T-cell (primary cell): ENCODE measurements at regions not wholly inside any gene's neighbourhood (a gene's known extent, or its start where the extent isn't known, plus 50 kb on each side); places are given as distances from the start of the nearest gene placed in this dataset.

Experiments
- ATAC-seq, 4 experiments: fragments of 200-7000 bp in 3 of 4; fragments of 150-1000 bp in 1 of 4; cut with Tn5 transposase; replicated peaks in 1 of 4; 1 replicate in 3 of 4; 2 replicates in 1 of 4; pipeline ENCODE4 v1.10.0; 2021; ENCODE audit warnings: moderate library complexity in 3 of 4, mild to moderate bottlenecking in 2 of 4, moderate number of reproducible peaks in 1 of 4
- CTCF ChIA-PET, 2 donors: fragments of 300-600 bp; sonication (Branson Sonifier 250); formaldehyde crosslinking; loops; one replicate each; lab custom pipeline; 2022; ENCODE audit warnings: antibody characterized with exemption in 2 of 2; lab: Charles Lee
- POLR2A ChIA-PET, 2 donors: fragments of 300-600 bp; sonication (Branson Sonifier 250); formaldehyde crosslinking; loops; one replicate each; lab custom pipeline; 2022; ENCODE audit warnings: antibody characterized with exemption in 2 of 2; lab: Charles Lee
- DNase-seq, 35 experiments: peaks; one replicate each; pipeline versions ENCODE4 v3.0.0 to v3.0.0-alpha.2; 2013 to 2023
- H3K27ac ChIP-seq: one replicate; pipeline ENCODE4 v1.5.1; 2013; ENCODE audit warnings: low read length
- H3K27me3 ChIP-seq, 2 experiments: replicated peaks in 1 of 2; 1 replicate in 1 of 2; 2 replicates in 1 of 2; pipeline versions ENCODE4 v1.6.1 to v1.7.0; 2013; ENCODE audit warnings: low read length in 1 of 2, mixed read lengths in 1 of 2; ENCODE audit not compliant: control insufficient read depth in 2 of 2, insufficient read depth in 2 of 2; ENCODE audit errors: extremely low read depth in 1 of 2
- H3K36me3 ChIP-seq, 2 donors: 1 replicate in 1 of 2; 2 replicates in 1 of 2; pipeline versions ENCODE4 v1.6.1 to v1.7.0; 2013; ENCODE audit warnings: low read length in 1 of 2; ENCODE audit not compliant: control insufficient read depth in 2 of 2, insufficient read depth in 1 of 2; ENCODE audit errors: extremely low read depth in 1 of 2
- H3K4me1 ChIP-seq, 2 experiments: 1 replicate in 1 of 2; 2 replicates in 1 of 2; pipeline versions ENCODE4 v1.6.1 to v1.7.0; 2013; ENCODE audit warnings: low read length in 2 of 2, mixed read lengths in 1 of 2; ENCODE audit not compliant: insufficient read depth in 2 of 2, control insufficient read depth in 1 of 2; ENCODE audit errors: extremely low read depth in 1 of 2
- H3K4me3 ChIP-seq, 2 donors: 1 replicate in 1 of 2; 2 replicates in 1 of 2; pipeline versions ENCODE4 v1.5.1 to v1.7.0; 2013; ENCODE audit warnings: mild to moderate bottlenecking in 2 of 2, low read length in 1 of 2, moderate library complexity in 1 of 2; ENCODE audit not compliant: control insufficient read depth in 1 of 2; ENCODE audit errors: extremely low read depth in 1 of 2
- H3K9me3 ChIP-seq: 2 replicates; pipeline ENCODE4 v1.7.0; 2013
- H3K27ac Mint-ChIP-seq, 2 donors: one replicate each; pipeline ENCODE4 v1.8.0; 2020 to 2021; ENCODE audit warnings: mild to moderate bottlenecking in 2 of 2, mixed read lengths in 2 of 2
- H3K27me3 Mint-ChIP-seq, 2 donors: one replicate each; pipeline ENCODE4 v1.8.0; 2021 to 2022; ENCODE audit warnings: mixed read lengths in 2 of 2
- H3K36me3 Mint-ChIP-seq: one replicate; pipeline ENCODE4 v1.8.0; 2021; ENCODE audit warnings: mixed read lengths
- H3K4me1 Mint-ChIP-seq, 3 donors: one replicate each; pipeline ENCODE4 v1.8.0; 2020 to 2022; ENCODE audit warnings: mixed read lengths in 3 of 3, mild to moderate bottlenecking in 1 of 3
- H3K4me3 Mint-ChIP-seq, 3 donors: one replicate each; pipeline ENCODE4 v1.8.0; 2020 to 2022; ENCODE audit warnings: mild to moderate bottlenecking in 3 of 3, mixed read lengths in 3 of 3, moderate library complexity in 3 of 3
- H3K9me3 Mint-ChIP-seq, 3 donors: one replicate each; pipeline ENCODE4 v1.8.0; 2020 to 2022; ENCODE audit warnings: mixed read lengths in 3 of 3
- WGBS: methylation state at CpG from one replicate; pipeline ENCODE4 v1.1.5; 2013; ENCODE audit warnings: missing lambda C conversion rate; ENCODE audit not compliant: insufficient coverage; 5-methylcytosine and 5-hydroxymethylcytosine counted together

DNA sequence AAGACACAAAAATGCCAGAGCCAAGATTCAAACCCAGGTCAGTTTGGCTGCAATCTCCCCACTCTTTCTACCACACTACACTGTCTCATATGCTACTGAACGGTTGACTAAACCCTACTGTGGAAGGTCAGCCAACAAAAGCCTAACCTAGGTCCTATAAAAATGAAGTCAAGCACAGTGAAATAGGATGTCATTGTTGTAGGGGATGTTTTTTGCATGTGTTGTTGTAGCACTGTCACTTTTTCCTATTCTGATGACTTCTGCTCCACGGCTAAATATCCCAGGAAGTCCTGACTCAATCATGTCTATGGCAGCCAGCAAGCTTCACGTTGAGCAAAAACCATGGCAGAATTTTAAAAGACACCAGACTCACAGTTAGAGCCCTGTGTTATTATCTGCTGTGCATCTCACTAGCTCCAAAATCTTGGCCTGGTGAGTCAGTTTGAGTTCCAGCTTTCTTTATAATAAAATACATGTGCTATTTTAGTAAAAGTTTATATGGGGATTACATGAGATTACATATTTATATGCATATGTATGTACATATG is 322.1 kb upstream of the NT5E start:
- H3K4me1 Mint-ChIP-seq, result no peaks in the 10 kb centered on the region
- peaks cover 0 to 3% of the 10 kb centered on the region in 2 donors for H3K27me3 Mint-ChIP-seq
- Histone ChIP-seq H3K27ac (no peak overlapping the region), H3K4me1 (no peaks in the 10 kb centered on the region), H3K9me3 (no peaks in the 10 kb centered on the region), H3K27me3 (no peaks in the 10 kb centered on the region), H3K4me3 (no peak overlapping the region), H3K36me3 (no peaks in the 10 kb centered on the region)
- DNase-seq (no peak), ATAC-seq (no peak)
- H3K27ac Mint-ChIP-seq, result no peak overlapping the region
- ChIA-PET POLR2A (no interaction called here), CTCF (no interaction called here)
- H3K36me3 Mint-ChIP-seq, result no peaks in the 10 kb centered on the region
- no peaks in the 10 kb centered on the region for H3K9me3 Mint-ChIP-seq
- WGBS, result 38% methylated on average over 2 of the region's 3 CpGs
- H3K4me3 Mint-ChIP-seq, result no peak overlapping the region

DNA sequence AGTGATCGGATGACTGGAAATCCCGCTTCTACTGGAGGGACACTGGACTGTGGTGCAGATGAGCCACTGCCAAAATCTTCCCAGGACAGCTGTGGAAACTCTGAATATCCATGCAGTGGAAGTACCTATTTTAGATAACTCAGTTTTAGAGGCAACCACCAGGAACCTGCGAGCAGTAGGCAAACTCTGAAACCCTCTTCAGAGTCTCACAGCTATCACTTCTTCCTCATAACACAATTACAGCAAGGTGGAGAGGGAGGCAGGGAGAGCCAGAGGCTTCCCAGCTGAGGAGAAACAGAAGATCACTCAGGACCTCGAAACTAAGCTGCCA is 322.8 kb upstream of the NT5E start:
- no peaks in the 10 kb centered on the region for H3K4me1 Mint-ChIP-seq
- CTCF ChIA-PET, result no interaction called here
- H3K27me3 Mint-ChIP-seq, result peaks cover 0 to 4% of the 10 kb centered on the region in 2 donors
- no peak overlapping the region for H3K27ac Mint-ChIP-seq
- no peak overlapping the region for H3K4me3 Mint-ChIP-seq
- ATAC-seq (no peak), DNase-seq (no peak)
- H3K4me3 ChIP-seq, result no peak overlapping the region
- no peaks in the 10 kb centered on the region for H3K9me3 ChIP-seq
- H3K9me3 Mint-ChIP-seq, result peaks cover 0 to 2% (median 0%) of the 10 kb centered on the region in 3 donors
- H3K36me3 Mint-ChIP-seq, result no peaks in the 10 kb centered on the region
- POLR2A ChIA-PET, result no interaction called here
- no peaks in the 10 kb centered on the region for H3K36me3 ChIP-seq
- H3K27ac ChIP-seq, result no peak overlapping the region
- 47% methylated on average over 2 of the region's 4 CpGs for WGBS
- H3K4me1 ChIP-seq, result no peaks in the 10 kb centered on the region
- H3K27me3 ChIP-seq, result no peaks in the 10 kb centered on the region

DNA sequence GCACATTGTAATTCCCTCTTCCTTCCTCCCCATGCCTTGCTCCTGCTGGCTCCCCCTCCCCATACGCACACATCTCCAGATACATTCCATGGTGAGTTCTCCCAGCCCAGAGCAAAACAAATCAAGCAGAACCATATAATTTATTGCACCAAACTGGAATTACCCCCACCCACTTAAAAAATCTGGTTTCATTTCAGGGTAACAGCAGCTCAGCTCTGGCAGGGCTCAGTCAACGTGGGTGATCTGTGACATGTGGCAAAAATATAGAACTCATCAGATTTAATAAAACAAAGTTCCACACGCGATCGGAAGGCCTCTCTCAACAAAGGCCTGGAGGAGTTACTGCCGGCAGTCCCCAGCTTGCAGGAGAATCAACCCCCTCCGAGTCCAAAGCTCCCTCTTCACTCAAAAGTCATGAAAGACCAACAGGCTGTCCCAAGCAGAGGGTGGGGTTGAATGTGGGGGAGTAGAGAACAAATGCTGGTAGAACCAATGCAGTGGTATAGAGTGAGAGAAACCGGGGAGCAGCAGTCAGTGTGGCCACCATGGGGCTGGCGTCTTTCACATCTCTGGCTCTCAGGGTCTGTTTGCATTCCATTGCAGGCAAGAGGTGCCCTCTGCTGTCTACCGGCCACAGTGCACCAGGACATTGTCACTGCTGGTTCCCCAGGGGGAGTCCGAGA is 323.3 kb upstream of the NT5E start:
- Mint-ChIP-seq H3K4me1 (no peaks in the 10 kb centered on the region), H3K27me3 (peaks cover 0 to 4% of the 10 kb centered on the region in 2 donors), H3K27ac (no peak overlapping the region), H3K36me3 (no peaks in the 10 kb centered on the region), H3K9me3 (peaks cover 0 to 5% (median 0%) of the 10 kb centered on the region in 3 donors), H3K4me3 (no peak overlapping the region)
- DNase-seq (no peak), ATAC-seq (no peak)
- no peaks in the 10 kb centered on the region for H3K27me3 ChIP-seq
- H3K36me3 ChIP-seq, result no peaks in the 10 kb centered on the region
- 10% methylated on average over 4 of the region's 11 CpGs for WGBS
- H3K27ac ChIP-seq, result no peak overlapping the region
- POLR2A ChIA-PET, result no interaction called here
- no peak overlapping the region for H3K4me3 ChIP-seq
- no peaks in the 10 kb centered on the region for H3K9me3 ChIP-seq
- H3K4me1 ChIP-seq, result no peaks in the 10 kb centered on the region
- CTCF ChIA-PET, result no interaction called here

DNA sequence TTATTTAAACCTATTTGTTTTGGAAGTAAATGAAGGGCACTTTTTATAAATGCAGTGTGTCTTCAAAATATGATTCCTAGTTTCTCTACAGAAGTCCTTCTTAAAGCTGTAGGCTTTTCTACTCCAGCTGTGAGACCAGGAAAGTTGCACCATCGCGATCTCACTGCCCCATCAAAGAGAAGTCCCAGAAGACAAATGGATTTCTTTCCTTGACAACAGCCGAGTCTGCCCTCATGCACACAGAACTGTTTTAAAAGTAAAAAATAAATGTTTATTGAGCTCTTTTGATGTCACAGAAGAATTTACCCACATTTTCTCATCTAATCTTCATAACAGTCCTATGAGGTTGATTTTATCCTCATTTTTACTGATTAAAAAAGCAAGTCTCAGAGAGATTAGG is 324.4 kb upstream of the NT5E start:
- no CpG with 5 or more reads among the region's 3 CpGs for WGBS
- peaks cover 0 to 5% (median 0%) of the 10 kb centered on the region in 3 donors for H3K9me3 Mint-ChIP-seq
- H3K27me3 Mint-ChIP-seq, result peaks cover 0 to 4% of the 10 kb centered on the region in 2 donors
- H3K27me3 ChIP-seq, result no peaks in the 10 kb centered on the region
- CTCF ChIA-PET, result no interaction called here
- DNase-seq (no peak), ATAC-seq (no peak)
- H3K27ac ChIP-seq, result no peak overlapping the region
- H3K9me3 ChIP-seq, result no peaks in the 10 kb centered on the region
- H3K4me1 Mint-ChIP-seq, result no peaks in the 10 kb centered on the region
- no peak overlapping the region for H3K4me3 Mint-ChIP-seq
- H3K4me3 ChIP-seq, result no peak overlapping the region
- POLR2A ChIA-PET, result no interaction called here
- no peaks in the 10 kb centered on the region for H3K4me1 ChIP-seq
- no peaks in the 10 kb centered on the region for H3K36me3 ChIP-seq
- H3K27ac Mint-ChIP-seq, result no peak overlapping the region
- no peaks in the 10 kb centered on the region for H3K36me3 Mint-ChIP-seq

DNA sequence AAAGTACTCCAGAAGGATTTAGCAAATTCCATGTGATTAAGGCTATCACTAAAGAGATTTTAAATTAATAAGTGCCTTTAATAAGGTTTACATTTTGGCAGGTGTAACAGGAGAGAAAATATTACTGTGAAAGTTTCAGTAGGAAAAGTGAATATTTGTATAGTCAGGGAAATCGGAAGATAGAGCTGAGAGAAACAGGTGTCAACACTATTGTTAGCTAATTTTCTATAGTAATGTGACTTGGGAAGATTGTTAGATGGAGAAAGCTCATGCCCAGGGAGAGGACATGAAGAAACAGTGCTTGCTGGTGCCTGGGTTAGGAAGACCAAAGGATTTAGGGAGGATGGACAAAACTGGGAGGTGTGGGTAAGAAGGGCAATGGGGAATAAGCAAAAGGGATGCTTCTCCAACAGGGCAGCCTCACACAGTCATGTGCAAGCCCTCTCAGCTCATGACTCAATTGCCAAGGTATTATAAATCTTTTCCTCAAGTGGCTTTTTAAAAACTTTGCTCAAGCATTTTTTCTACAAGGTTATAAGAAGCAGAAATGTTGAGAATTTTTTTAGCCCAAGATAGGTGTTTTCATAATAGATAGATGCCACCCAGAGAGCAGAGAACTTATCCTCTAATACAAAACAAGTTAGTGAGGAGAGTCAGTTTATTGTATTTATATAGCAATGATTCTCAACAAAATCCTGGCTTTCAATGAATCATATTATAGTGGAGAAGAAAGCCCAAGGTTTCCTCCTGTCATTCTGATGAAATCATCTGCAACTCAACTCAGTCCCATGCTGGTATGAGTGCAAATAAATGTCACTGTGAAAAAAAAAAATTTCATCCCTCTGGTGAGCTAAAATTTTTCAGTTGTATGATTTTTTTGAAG is 325.2 kb upstream of the NT5E start:
- ChIA-PET POLR2A (no interaction called here), CTCF (no interaction called here)
- DNase-seq, result no peak

DNA sequence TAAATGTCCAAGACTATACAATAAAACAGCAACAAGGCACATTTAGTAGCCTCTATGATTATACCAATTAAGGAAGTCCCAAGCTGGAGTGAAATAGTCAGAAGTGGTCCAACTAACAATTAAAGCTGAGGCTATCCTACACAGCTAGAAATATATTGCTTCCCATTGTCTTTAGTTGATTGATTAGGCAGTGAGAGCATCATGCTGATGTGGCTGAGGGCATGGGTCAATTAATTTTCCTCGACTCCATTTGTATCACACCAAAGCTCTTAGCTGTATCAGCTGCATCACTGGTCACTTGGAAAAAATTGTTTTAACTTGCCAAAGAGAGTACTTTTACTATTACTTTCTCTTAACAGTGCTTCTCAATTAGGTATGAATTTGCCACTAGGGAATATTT is 328.7 kb upstream of the NT5E start:
- Mint-ChIP-seq H3K27me3 (peaks cover 0 to 4% of the 10 kb centered on the region in 2 donors), H3K9me3 (peaks cover 0 to 11% (median 1%) of the 10 kb centered on the region in 3 donors), H3K4me3 (no peak overlapping the region), H3K4me1 (no peaks in the 10 kb centered on the region), H3K36me3 (no peaks in the 10 kb centered on the region), H3K27ac (no peak overlapping the region)
- DNase-seq (no peak), ATAC-seq (no peak)
- ChIA-PET CTCF (no interaction called here), POLR2A (no interaction called here)
- Histone ChIP-seq H3K27ac (no peak overlapping the region), H3K9me3 (no peaks in the 10 kb centered on the region), H3K4me3 (no peak overlapping the region), H3K27me3 (no peaks in the 10 kb centered on the region), H3K4me1 (no peaks in the 10 kb centered on the region), H3K36me3 (no peaks in the 10 kb centered on the region)
- no CpG with 5 or more reads among the region's 1 CpG for WGBS

More for the DNA sequence above, 325.2 kb upstream of the NT5E start:
- H3K9me3 Mint-ChIP-seq, result peaks cover 0 to 8% (median 1%) of the 10 kb centered on the region in 3 donors
- H3K4me3 Mint-ChIP-seq, result no peak overlapping the region
- ATAC-seq, result no peak
- 100% methylated on average over 1 of the region's 1 CpG for WGBS
- H3K36me3 Mint-ChIP-seq, result no peaks in the 10 kb centered on the region
- Histone ChIP-seq H3K27me3 (no peaks in the 10 kb centered on the region), H3K27ac (no peak overlapping the region), H3K36me3 (no peaks in the 10 kb centered on the region), H3K4me1 (no peaks in the 10 kb centered on the region), H3K9me3 (no peaks in the 10 kb centered on the region), H3K4me3 (no peak overlapping the region)
- H3K27me3 Mint-ChIP-seq, result peaks cover 0 to 4% of the 10 kb centered on the region in 2 donors
- H3K27ac Mint-ChIP-seq, result no peak overlapping the region
- H3K4me1 Mint-ChIP-seq, result no peaks in the 10 kb centered on the region
